ENCODE measurements at regions not wholly inside any gene's neighbourhood (a gene's known extent, or its start where the extent isn't known, plus 50 kb on each side); places are given as distances from the start of the nearest gene placed in this dataset.

DNA sequence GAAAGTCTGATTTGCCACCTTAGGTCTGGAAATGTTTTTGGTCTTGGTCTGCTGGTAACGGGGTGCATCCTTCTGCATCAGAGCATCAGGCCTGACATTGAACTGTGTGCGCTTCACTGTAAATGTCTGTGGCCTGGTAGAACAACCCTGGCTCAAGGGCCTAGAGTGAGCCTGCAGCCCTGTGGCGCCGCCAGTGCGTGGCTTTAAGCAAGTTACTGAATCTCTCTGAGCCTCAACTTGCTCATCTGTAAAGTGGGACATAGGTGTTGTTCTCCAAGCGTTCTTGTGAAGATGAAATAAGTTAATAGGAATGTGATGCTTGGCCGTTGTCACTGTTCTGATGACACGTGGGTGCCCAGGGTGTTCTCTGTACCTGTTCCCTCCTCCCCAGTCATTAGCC lies 127.6 kb upstream of the CIBAR2 start:
- TF ChIP-seq EZH2 (IDR thresholded peaks at IDR 0.05) (no peak), POLR2AphosphoS5 (IDR thresholded peaks at IDR 0.05; ENCODE audit: borderline replicate concordance, low read depth, low read length) (no peak)
